Parathyroid adenoma (tissue), 2 donors: ENCODE measurements at regions not wholly inside any gene's neighbourhood (a gene's known extent, or its start where the extent isn't known, plus 50 kb on each side); places are given as distances from the start of the nearest gene placed in this dataset.

Experiments used
- H2AFZ ChIP-seq: fragments of 300-600 bp; sonication (generic); one replicate; pipeline ENCODE4 v1.7.0; 2017; ENCODE audit warnings: antibody characterized with exemption, mild to moderate bottlenecking
- H3K27ac ChIP-seq: fragments of 300-600 bp; sonication (generic); one replicate; pipeline ENCODE4 v1.7.0; 2017
- H3K27me3 ChIP-seq: fragments of 300-600 bp; sonication (generic); one replicate; pipeline ENCODE4 v1.7.0; 2017; ENCODE audit warnings: low read length; ENCODE audit not compliant: control insufficient read depth, insufficient read depth
- H3K36me3 ChIP-seq: fragments of 300-600 bp; sonication (generic); one replicate; pipeline ENCODE4 v1.7.0; 2017; ENCODE audit warnings: low read length; ENCODE audit not compliant: control insufficient read depth, insufficient read depth
- H3K4me1 ChIP-seq: fragments of 300-600 bp; sonication (generic); one replicate; pipeline ENCODE4 v1.7.0; 2017; ENCODE audit warnings: control low read depth
- H3K4me2 ChIP-seq: fragments of 300-600 bp; sonication (generic); one replicate; pipeline ENCODE4 v1.7.0; 2017; ENCODE audit warnings: low read length
- H3K4me3 ChIP-seq: fragments of 300-600 bp; sonication (generic); one replicate; pipeline ENCODE4 v1.7.0; 2017; ENCODE audit warnings: low read depth, low read length
- H3K79me2 ChIP-seq: fragments of 300-600 bp; sonication (generic); one replicate; pipeline ENCODE4 v1.7.0; 2017; ENCODE audit warnings: control low read depth
- H3K9ac ChIP-seq: fragments of 300-600 bp; sonication (generic); one replicate; pipeline ENCODE4 v1.7.0; 2017; ENCODE audit warnings: mild to moderate bottlenecking
- H3K9me3 ChIP-seq: fragments of 300-600 bp; sonication (generic); one replicate; pipeline ENCODE4 v1.7.0; 2017; ENCODE audit warnings: low read length; ENCODE audit not compliant: control insufficient read depth
- TF ChIP-seq, protein P1 (sequence below): fragments of 300-600 bp; sonication (generic); IDR thresholded peaks from one replicate; pipeline ENCODE4 v1.7.0; 2017; ENCODE audit warnings: antibody characterized with exemption, mild to moderate bottlenecking
- donor health status: primary hyperparathyroidism.

- H3K36me3 ChIP-seq, result no peaks in the 10 kb centered on the region
- no peaks in the 10 kb centered on the region for H3K27me3 ChIP-seq
- TF ChIP-seq, protein P1, sequence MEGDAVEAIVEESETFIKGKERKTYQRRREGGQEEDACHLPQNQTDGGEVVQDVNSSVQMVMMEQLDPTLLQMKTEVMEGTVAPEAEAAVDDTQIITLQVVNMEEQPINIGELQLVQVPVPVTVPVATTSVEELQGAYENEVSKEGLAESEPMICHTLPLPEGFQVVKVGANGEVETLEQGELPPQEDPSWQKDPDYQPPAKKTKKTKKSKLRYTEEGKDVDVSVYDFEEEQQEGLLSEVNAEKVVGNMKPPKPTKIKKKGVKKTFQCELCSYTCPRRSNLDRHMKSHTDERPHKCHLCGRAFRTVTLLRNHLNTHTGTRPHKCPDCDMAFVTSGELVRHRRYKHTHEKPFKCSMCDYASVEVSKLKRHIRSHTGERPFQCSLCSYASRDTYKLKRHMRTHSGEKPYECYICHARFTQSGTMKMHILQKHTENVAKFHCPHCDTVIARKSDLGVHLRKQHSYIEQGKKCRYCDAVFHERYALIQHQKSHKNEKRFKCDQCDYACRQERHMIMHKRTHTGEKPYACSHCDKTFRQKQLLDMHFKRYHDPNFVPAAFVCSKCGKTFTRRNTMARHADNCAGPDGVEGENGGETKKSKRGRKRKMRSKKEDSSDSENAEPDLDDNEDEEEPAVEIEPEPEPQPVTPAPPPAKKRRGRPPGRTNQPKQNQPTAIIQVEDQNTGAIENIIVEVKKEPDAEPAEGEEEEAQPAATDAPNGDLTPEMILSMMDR, result no peak
- H3K4me1 ChIP-seq, result no peaks in the 10 kb centered on the region
- no peak overlapping the region for H2AFZ ChIP-seq
- no peak overlapping the region for H3K9ac ChIP-seq
- no peak overlapping the region for H3K4me3 ChIP-seq
- no peaks in the 10 kb centered on the region for H3K9me3 ChIP-seq
- H3K27ac ChIP-seq, result no peak overlapping the region
- no peaks in the 10 kb centered on the region for H3K79me2 ChIP-seq
- H3K4me2 ChIP-seq, result no peak overlapping the region
These were observed 133.8 kb upstream of the ARHGAP28 start for GRCh38 chr18:6595666-6596065.

DNA sequence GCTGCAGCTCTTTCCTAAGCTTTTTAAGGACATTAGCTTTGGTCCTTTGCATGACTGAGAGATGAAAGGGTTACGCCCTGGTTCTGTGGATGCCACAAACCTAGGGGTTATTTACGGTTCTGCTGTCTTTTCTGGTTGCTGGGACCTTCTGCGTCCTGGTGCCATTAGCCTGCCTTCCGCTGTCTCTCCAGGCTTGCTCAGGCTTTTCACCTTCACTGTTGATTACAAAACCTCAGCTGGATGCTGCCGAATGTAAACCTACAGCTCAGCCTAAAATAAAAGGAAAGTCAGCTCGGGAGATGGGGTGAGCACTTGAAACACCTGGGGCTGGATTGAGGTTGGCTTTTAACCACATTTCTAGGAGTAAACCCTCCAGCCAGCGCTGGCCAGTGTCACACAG is 130.9 kb upstream of the ARHGAP28 start:
- H3K9ac ChIP-seq, result no peak overlapping the region
- no peak overlapping the region for H3K4me2 ChIP-seq
- H2AFZ ChIP-seq, result no peak overlapping the region
- H3K36me3 ChIP-seq, result no peaks in the 10 kb centered on the region
- TF ChIP-seq, protein P1, result no peak
- no peaks in the 10 kb centered on the region for H3K79me2 ChIP-seq
- no peak overlapping the region for H3K27ac ChIP-seq
- no peaks in the 10 kb centered on the region for H3K4me1 ChIP-seq
- no peak overlapping the region for H3K4me3 ChIP-seq
- no peaks in the 10 kb centered on the region for H3K9me3 ChIP-seq
- H3K27me3 ChIP-seq, result no peaks in the 10 kb centered on the region

DNA sequence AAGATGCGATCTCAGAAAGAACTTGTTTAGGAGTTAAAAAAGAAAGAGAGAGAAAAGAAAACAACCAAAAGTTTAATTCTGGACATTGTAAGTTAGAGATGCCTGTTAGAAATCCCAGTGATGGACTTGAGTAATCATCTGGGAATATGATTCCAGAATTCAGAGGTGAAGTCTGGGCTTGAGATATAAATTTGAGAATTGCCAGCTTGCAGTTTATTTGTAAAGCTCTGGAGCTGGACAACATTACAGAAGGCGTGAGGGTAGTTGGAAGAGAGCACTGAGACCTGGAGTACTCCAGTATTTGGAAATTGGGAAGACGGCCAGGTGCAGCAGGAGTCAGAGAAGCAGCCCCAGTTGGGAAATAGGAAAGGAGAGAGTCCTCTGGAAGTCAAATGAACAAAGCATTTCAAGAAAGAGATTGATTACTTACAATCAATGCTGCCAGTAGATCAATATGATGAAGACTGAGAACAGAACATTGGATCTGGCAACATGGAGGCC is 128.8 kb upstream of the ARHGAP28 start:
- H3K9ac ChIP-seq, result no peak overlapping the region
- H3K79me2 ChIP-seq, result no peaks in the 10 kb centered on the region
- no peaks in the 10 kb centered on the region for H3K36me3 ChIP-seq
- TF ChIP-seq, protein P1, result no peak
- H3K9me3 ChIP-seq, result no peaks in the 10 kb centered on the region
- H3K4me1 ChIP-seq, result peaks cover 2% of the 10 kb centered on the region
- no peak overlapping the region for H3K27ac ChIP-seq
- no peak overlapping the region for H3K4me3 ChIP-seq
- no peaks in the 10 kb centered on the region for H3K27me3 ChIP-seq
- H3K4me2 ChIP-seq, result no peak overlapping the region
- H2AFZ ChIP-seq, result no peak overlapping the region

GRCh38 chr18:6601241-6601640 is 128.3 kb upstream of the ARHGAP28 start:
- Histone ChIP-seq H3K4me3 (no peak overlapping the region), H3K27ac (no peak overlapping the region), H3K79me2 (no peaks in the 10 kb centered on the region), H3K4me2 (no peak overlapping the region), H3K9ac (no peak overlapping the region), H3K36me3 (no peaks in the 10 kb centered on the region), H3K27me3 (no peaks in the 10 kb centered on the region), H2AFZ (no peak overlapping the region), H3K4me1 (peaks cover 2% of the 10 kb centered on the region), H3K9me3 (no peaks in the 10 kb centered on the region)
- TF ChIP-seq, protein P1, result no peak

- H2AFZ ChIP-seq, result no peak overlapping the region
- H3K4me3 ChIP-seq, result no peak overlapping the region
- H3K4me1 ChIP-seq, result peaks cover 2% of the 10 kb centered on the region
- TF ChIP-seq, protein P1, result no peak
- H3K27me3 ChIP-seq, result no peaks in the 10 kb centered on the region
- H3K36me3 ChIP-seq, result no peaks in the 10 kb centered on the region
- no peaks in the 10 kb centered on the region for H3K9me3 ChIP-seq
- H3K4me2 ChIP-seq, result no peak overlapping the region
- no peak overlapping the region for H3K27ac ChIP-seq
- no peak overlapping the region for H3K9ac ChIP-seq
- no peaks in the 10 kb centered on the region for H3K79me2 ChIP-seq
These were observed 127.2 kb upstream of the ARHGAP28 start for GRCh38 chr18:6602365-6602764.
